Epidermal melanocyte (primary cell): ENCODE measurements at regions not wholly inside any gene's neighbourhood (a gene's known extent, or its start where the extent isn't known, plus 50 kb on each side); places are given as distances from the start of the nearest gene placed in this dataset.

Experiments
- DNase-seq: peaks from one replicate; pipeline ENCODE4 v3.0.0; 2011; ENCODE audit warnings: low spot score; ENCODE audit not compliant: insufficient read length

DNA sequence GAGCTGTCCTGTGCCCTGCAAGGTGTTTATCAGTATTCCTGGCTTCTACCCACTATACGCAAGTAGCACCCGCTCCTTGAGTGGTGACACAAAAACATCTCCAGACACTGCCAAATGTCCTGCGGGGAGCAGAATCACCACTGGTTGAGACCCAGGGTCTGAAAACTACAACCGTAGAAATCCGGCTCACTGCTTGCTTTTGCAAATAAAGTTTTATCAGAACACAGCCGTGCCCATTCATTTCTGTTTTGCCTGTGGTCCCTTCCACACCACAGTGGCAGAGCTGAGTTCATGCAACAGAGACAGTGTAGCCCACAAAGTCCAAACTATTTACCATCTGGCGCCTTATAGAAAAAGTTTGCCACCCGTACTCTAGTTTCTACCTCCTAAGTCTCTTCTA lies 125.7 kb upstream of the DIO3 start:
- no peak for DNase-seq

DNA sequence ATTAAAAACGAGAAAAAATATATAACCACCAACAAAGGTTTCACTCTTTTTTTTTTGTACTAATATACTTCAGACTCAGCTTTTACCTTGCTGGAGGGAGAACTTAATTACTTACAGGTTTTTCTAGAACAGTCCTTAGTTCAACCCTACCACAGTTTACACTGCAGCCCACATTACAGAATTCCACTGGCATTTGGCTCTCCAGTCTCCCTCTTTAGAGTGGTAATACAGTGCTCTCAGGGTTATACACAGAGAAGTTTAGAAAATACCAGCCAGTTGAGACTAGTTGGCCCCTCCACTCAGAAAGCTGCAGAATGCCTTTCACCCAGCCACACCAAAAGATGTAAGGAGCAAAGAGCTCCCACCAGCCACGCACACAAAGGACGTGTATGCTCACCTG lies 122.3 kb upstream of the DIO3 start:
- DNase-seq = no peak

DNA sequence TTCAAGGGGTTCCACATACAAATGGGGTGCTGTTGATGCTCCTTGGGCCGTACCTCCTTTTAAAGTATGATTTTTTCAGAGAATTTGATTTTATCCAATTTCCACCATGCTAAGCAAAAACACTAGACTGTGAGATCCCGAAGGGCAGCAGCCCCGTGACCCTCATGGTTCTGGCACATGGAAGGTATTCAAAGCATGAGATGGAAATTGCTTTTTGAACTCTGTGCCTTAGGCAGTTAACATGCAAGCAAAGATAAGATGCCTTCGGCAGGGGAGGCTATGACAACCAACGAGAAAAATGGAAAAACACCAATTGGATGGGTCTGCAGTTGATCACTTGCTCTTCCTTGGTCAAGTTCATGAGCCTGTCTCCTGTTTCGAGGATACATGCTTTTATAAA lies 120.8 kb upstream of the DIO3 start:
- DNase-seq = no peak

DNA sequence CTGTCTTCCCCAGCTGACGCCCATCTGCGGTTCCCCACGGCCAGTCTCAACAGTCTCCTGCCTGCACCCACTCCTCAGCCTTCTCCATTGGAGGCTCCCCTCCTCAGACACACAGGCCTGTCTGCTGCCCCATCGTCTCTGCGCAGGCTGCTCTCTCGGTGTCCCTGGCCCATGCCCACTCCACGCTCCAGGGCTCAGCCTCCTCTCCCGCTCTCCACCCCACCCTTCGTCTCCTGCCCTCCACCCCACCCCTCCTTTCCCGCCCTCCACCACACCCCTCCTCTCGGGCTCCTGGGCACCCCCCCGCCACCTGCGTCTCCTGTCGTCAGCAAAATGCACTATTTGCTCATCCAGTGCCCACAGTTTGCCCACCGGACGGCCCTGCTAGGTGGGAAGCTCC lies 119.6 kb upstream of the DIO3 start:
- DNase-seq = no peak

DNA sequence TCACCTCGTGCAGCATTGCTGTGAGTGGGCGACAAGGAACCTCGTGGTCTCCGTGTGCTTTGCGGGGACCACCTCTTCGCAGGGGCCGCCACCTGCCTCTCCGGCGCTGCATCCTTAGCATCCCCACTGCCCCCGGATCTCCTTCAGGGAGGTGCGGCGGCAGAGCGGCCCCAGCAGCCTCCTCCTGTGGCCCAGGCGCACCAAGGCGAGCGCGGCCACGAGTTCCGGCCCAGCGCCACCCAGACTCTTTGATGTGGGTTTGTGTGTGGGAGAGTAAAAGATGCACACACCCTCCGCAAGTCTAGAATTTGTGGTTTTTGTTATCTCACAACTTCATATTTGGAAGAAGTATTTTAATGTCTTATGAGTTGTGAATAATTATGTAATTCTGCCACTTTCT lies 118.8 kb upstream of the DIO3 start:
- no peak for DNase-seq

DNA sequence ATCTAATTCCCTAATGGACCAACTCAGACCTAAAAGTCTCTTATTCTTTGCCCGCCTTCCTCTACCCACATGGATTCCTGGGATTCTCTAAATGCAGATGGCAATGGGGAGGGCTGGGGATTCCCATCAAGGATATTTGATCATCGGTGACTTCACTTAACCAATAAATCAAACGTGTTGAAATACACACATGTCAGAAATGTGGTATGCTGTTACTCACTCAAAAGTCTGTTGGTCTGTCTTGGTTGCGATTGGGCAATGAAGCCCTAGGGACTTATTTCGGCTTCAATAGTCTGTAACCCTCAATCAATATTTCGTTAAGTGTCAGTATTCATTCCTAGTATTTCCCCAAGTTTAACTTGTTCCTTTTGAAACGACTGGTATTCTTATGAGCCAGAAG lies 117.2 kb upstream of the DIO3 start:
- DNase-seq = no peak

DNA sequence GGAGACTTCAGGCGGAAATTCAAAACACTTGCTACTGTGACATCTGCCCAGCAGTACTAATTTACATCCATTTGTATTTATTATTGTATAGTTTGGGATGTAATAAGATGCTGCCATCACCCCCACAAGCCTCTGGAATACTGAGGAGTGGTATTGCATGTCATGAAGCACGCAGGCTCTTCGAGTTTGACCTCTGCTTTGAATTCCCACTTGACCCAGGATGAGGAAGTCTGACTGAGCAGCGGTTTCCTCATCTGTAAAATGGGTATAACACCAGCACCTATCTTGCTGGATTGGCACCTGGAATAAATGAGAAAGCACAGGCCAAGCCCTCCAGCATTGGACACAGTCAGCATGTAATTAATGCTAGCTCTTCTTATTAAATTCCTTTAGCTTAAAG lies 116.0 kb upstream of the DIO3 start:
- DNase-seq = no peak

DNA sequence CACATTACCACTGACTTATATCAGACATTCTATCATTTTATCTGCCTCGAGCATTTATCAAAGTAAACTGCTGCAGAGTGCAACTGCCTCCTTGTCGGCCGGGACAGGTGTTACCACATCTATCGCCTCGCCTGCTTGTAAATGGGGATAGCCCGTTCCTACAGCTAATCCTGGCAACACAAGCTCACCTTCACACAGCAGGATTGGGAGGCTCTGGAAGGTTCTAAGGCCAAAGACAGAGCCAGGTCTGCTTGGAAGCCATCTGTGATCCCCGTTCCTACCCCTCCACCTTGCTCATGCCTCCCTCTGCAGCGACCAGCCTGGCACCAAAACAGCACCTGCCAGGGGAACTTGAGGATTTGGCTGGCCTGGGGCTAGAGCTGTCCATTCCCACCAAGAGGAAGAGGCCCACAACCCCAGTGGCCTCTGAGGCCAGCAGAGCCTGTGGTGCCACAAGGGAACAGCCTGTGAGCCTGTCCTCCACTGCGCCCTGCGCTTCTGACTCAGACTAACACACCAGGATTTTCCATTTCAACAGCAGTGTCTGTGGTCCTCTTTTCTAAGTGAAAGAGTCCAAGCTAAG lies 114.8 kb upstream of the DIO3 start:
- DNase-seq = no peak

DNA sequence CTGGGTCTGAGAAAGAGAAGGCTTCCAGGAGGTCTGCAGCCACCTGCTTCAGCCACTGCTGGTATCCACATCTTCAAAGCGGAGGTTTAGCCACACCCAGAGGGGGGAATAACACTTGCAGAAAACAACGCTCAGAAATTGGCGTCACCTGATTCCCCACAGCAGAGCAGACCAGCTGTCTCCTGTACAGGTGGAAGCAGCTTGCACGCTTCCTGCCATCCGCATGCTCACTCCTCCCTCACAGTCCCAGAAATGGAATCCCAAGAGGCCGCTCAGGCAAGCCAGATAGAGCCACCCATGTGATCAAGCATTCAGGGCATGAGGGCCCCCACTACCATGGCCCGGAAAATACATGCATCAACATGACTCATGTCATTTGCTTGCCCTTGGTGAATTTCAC lies 112.2 kb upstream of the DIO3 start:
- no peak for DNase-seq

DNA sequence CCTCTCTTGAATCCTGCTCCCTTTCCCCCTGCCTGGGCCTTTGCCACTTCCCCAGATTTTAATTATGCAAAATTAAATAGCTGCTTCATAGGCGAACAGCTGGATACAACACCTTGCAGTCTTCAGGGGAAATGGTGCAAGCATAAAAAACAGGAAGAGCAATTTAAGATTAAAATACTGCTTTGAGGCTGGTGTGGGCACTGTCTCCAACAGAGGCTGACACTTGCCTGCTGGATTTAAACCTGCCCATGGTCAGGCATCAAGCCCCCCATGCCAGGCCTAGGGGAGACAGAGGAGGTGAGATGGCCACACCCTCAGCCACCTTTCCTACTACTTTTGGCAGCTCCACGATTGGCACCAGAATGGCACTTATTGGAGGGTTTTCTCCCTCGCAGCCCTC lies 110.1 kb upstream of the DIO3 start:
- no peak for DNase-seq

DNA sequence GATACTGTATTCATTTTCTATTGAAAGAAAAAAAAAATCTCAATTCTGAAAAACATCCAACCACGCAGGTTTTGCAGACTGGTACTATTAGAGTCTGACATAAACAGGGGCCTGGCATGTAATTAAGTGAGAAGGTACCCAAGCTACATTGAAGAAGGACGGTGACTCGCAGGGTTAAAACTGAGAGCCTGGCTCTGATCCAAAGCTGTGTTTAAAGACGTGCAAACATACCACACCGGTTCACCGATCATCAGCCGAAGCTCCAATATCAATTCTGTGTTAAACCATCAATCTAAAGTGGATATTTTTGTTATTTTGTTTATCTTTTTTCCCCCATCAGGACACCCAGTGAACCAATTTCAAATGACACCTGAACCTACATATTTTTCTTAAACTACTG lies 108.1 kb upstream of the DIO3 start:
- no peak for DNase-seq

DNA sequence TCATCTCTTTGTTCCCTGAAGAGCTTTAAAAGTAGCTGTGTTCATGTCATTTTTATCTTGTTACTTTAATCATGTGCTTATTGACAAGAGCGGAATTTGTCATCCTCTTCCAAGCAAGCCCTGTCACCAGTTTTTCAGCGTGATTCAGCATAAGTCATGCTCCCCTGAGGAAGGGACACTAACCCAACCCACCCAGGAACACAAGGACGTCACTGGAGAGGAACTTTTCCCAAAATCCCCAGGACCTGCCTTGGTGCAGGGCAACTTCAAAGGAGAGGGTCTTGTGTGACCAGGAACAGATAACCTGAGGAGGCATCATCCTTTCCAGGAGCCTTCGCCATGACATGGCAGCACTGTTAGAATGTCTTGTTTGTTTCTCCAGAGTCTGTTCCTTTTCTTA lies 107.1 kb upstream of the DIO3 start:
- no peak for DNase-seq

DNA sequence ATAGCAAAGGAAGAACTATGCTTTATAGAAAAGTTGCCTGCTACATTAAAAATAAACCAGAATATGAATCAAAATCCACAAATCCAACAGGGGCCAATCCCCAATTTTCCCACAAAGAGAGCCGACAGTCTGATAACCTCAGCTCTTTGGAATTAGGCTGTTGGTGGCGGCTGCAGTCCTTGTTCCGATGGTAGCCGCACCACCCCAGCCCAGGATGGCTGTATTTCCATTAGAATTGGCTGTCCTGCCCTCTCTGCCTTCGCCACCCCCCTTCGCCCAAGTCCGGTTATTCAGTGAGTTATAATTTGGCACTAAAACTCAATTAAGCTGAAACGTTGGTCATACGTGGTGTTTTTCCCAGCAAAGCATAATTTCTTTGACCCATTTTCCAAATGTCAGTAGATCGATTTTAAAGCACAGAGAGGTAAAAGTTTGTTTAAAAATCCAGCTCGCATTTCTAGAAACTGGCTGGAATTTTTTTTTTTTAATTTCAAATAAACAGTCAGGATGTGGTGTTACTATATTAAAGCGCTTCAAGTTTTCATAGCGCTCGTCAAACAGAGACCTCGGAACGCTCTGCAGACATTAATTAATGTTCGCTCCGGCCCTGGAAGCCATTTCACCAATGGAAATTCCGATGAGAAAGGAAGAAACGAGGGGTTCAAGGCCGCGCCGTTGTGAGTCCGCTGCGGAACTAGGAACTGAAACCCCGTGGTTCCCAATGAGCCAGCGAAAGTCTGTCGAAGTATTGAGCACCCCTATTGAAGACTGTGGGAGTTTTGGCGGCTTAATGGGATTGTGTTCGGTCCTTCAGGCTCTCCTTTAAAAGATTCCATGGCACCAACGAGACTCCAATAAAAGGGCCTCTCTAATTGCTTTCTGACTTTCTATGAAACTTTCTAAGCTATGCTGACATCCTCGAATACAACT lies 104.8 kb upstream of the DIO3 start:
- DNase-seq = no peak

DNA sequence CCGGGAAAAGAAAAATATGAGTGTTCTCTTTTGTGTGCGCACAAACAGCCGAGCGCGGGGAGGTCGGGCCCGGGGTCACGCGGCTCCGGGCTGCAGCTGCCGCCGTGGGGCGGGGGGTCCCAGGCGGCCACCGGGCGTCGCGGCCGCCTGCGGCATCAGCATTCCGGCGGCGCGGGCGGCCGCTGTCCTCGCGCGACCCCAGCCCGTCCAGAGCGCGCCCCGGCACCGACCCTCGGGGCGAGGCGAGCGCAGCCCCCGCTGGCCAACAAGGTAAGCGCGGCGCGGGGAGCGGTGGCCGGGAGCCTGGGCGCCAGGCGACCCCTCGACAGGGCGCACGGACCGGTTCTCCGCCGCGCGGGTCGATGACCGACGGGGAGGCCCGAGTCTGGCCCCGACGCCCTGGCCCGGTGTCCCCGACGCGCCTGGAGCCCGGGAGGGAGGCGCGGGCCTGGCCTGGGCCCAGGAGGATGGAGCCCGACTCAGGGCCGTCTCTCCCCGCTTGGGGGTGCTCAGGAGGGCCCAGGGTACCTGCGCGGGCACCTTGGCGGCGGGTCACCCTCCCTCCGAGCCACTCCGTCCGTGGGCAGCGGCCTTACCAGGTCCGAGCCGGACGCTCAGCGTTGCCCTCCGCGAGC lies 103.9 kb upstream of the DIO3 start:
- no peak for DNase-seq

DNA sequence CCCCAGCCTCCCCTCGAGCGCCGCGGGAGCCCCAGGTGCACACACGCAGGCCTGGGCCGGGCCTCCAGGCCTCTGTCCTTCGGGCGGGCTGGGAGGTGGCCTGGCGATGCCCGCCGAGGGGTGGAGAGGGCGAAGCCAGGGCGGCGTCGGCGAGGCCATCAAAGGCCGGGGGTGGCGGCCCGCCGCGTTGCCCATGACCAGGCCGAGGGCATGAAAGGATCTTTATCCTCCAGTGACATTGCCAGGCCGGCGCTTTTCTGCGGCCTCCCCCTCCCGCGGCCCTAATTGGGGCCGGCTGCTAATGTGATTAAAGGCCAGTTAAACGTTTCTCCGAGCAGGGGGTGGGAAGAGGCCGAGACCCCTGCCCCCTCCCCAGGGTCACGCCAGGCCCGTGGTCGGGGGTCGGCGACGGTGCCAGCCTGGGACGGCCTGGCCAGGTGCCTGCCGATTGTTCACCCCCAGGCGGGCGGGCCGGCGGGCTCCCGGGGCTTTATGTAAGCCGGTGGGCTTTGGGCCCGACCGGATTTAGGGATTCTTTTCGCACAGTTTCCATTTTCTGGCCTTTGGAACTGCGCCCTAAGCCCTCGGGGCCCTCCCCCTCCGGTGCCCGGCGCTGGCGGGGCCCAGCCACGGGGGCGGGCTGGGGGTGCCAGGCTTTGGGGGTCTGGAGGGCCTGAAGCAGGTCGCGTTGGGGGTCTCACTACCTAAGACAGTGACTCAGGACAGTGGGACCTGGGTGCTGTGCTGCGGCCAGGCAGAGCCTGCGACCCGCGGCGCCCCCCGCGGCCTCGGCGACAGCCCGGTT lies 103.2 kb upstream of the DIO3 start:
- DNase-seq = no peak

DNA sequence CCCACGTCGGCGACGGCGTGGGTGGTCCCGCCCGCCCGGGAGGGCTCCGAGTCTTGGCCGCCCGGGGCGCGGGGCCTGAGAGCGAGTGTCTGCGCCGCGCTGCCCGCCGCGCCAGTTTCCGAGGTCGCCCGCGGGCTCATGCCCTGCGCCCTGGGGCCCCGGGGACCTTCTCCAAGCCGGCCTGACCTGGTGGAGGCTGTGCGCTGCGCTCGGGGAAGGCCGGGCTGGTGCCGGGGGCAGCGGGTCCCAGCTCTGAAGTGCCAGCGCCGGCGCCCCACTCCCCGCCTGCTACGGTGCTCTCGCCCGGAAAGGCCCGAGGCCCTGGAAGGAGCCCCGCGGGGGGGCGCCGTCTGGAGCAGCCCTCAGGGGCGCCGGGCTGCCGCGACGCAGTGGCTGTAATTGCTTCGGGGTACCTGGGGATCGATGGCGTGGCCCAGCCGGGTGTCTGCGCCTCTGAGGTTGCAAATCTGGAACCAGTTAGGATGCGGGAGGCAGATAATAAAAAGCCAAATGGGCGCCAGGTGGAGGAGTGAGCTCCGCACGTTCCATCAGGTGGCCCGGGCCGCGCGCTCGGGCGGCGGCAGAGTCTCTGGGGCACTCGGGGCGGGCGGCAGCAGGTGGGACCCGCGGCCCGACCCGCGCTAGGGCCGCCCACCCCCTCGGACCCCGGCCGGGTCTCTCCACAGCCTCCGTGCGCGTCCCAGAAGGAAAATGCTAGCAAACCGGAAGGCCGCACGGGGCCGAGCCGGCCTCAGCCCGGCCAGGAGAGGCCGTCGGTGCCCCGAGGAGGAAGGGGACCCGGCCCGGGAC lies 102.3 kb upstream of the DIO3 start:
- no peak for DNase-seq

DNA sequence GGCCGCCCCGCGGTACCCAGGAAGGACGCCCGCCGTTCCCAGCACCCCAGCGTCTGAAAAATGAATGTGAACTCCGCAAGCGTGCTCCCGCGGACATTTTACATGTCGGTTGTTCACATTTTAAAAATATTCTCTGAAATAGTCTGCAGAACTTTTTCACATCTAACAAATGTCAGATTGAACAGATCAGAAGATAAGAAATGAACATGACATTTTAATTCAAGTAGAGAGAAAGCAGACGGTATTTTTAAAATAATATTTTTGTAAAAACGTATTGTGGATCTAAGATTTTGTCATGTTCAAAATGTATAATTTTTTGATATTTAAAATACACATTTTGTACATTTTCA lies 101.8 kb upstream of the DIO3 start:
- DNase-seq = no peak

DNA sequence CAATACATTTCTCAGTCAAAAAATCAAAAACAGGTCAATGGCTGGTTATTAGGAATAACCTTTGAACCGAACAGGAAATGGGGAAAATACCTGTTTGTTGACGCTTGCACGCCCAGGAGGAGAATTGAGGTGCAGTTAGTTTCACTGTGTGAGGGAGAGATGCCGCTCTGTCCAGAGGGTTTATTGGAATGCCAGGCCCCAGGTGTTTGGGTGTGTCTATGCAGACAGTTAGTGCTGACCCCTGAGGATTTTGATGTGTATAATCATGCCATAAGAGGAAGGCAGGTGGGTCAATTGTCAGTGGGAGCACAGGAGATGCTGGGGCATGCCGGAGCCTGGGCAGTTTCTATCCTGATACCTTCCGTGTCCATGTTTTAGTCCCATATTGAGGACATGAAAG lies 100.8 kb upstream of the DIO3 start:
- DNase-seq = no peak

DNA sequence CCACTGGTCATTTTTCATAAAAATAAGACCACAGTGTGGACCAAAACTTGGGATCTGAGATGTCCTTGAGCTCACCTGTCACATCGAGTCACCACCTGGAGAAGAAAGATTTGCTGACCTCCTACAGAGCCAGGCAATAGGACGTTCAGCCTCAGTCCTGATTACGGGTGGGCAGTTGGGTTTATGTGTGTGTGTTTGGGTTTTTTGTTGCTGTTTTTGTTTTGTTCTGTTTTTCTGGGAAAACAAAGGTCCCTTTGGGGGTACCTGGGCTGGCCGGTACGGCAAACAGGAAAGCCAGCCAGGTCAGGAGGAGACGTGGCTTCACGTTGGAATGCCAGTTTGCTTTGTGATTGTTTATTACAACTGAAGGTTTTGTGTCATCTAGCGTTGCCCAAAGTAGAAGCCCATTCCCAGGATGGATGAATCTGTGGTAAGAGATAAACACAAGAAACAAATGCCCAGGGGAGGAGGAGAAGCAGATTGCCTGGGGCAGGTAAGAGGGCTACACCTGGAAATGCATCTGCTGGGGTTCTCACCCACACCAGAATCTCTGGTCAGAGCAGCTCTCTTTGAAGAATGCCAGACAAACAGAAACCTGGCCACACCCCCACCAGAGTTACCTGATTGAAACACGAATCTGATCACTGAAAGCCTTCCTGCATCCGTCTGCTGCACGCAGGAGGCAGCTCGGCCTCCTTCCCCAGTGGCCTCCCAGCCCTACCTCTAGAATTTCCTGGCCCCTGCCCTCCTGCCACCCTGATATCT lies 100.1 kb upstream of the DIO3 start:
- DNase-seq = no peak

DNA sequence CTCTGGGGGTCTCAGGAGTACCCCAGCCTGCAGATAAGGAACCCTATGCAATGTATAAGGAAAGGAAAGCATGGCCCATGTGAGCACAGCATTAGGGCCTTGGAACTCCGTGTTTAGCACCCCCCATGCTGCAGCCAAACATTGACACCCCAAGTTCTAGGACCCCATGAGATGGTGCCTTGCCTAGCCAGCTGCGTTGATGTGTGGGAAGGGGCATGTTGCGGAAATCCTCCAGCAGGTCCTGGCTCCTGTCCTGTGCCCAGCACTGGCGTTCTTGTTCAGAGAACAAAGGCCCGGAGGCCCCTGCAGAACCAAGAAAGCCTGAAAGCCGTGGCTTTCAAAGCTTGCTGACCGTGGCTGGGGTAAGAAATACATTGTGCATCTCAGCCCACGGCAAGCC lies 99.4 kb upstream of the DIO3 start:
- no peak for DNase-seq
